ENCODE measurements at regions not wholly inside any gene's neighbourhood (a gene's known extent, or its start where the extent isn't known, plus 50 kb on each side); places are given as distances from the start of the nearest gene placed in this dataset.

DNA sequence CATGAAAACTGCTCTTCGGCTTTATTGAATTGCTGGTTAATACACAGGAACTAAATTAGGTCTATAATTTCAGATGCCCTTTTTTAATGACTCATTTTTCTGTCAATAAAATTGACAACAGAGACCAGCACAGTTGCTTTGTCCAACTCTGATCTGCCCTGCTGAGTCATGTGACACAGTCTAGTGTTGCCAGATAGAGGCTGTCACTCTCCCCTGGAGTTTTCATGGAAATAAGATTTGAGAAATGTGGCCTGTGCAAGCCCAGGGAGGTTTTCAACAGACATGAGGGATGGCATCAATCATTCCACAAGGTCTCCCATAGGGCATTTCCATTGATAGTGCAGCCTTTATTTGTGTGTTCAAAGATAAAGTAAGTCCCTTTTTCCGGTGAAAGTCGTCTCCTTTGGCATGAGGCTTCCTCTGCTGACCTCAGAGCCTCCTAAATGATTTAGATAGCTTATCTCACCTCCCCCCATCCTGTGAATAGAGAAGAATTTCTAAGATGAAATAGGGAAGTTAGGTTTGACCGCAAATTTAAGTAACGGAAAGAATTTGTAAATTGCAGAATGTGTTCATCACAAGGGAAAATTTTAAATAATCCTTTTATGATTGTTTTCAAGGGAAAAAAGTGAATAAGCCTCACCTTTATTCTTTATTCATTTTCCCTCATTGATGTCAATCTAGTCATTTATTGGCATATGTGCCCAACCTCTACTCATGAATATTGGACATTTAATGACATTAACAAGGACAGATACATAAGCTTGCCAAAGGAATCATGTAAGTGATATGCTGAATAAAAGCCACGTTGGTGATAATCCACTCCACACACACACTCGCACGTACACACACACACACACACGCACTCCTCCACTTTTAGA is 277.7 kb downstream of the ADGB start:
- Histone ChIP-seq H3K36me3 (no peaks in the 10 kb centered on the region), H3K4me3 (no peak overlapping the region), H3K4me1 (peaks cover 0 to 13% (median 4%) of the 10 kb centered on the region in 4 donors), H3K27me3 (no peaks in the 10 kb centered on the region), H3K9me3 (no peaks in the 10 kb centered on the region), H3K27ac (no peak overlapping the region)
- no peak for DNase-seq (ENCODE audit: low spot score in 2 of 2)
- WGBS, 2 donors = 74 to 83% methylated on average over 9 of the region's 9 CpGs
- no peak for TF ChIP-seq POLR2A (IDR thresholded peaks at IDR 0.05)
- TF ChIP-seq, protein P1, sequence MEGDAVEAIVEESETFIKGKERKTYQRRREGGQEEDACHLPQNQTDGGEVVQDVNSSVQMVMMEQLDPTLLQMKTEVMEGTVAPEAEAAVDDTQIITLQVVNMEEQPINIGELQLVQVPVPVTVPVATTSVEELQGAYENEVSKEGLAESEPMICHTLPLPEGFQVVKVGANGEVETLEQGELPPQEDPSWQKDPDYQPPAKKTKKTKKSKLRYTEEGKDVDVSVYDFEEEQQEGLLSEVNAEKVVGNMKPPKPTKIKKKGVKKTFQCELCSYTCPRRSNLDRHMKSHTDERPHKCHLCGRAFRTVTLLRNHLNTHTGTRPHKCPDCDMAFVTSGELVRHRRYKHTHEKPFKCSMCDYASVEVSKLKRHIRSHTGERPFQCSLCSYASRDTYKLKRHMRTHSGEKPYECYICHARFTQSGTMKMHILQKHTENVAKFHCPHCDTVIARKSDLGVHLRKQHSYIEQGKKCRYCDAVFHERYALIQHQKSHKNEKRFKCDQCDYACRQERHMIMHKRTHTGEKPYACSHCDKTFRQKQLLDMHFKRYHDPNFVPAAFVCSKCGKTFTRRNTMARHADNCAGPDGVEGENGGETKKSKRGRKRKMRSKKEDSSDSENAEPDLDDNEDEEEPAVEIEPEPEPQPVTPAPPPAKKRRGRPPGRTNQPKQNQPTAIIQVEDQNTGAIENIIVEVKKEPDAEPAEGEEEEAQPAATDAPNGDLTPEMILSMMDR (IDR thresholded peaks at IDR 0.05) = no peak
- no peak for TF ChIP-seq EP300 (IDR thresholded peaks at IDR 0.05)

DNA sequence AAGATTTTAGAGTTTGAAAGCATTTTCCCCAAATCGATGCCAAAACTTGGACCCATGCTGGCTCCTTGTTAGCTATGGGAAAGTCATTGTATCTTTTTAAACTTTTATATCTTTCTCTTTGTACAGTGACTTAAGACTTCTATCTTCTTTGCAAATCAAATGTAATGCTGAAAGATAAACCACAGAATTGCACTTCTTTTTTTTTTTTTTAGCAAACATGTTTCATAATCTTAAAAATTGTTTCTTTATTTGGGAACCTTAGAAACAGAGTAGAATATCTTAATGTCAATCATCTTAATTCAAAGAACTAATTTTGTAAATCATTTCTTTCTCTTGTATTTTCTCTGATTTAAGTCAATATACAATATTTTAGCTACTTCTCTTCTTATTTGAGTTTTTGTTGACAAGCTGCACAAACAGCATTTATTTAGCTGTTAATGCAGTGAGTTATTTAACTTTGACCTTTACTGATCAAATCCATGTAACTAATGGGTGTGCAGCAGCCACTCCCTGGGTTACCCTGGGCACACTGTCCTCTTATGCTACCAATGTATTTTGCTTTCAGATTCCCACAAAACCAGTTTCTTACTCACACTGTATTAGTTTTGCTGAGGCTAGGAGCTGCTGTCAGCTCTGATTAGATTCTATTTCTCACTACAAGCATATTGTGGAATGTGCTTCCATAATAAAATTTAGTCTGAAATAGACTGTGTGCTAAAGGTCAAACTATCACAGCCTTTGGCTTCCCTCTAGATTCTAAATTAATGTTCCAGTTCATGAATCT is 279.6 kb downstream of the ADGB start:
- Histone ChIP-seq H3K27me3 (no peaks in the 10 kb centered on the region), H3K4me3 (no peak overlapping the region), H3K4me1 (peaks cover 0 to 13% (median 4%) of the 10 kb centered on the region in 4 donors), H3K9me3 (no peaks in the 10 kb centered on the region), H3K27ac (no peak overlapping the region), H3K36me3 (no peaks in the 10 kb centered on the region)
- TF ChIP-seq POLR2A (IDR thresholded peaks at IDR 0.05) (no peak), EP300 (IDR thresholded peaks at IDR 0.05) (no peak)
- TF ChIP-seq, protein P1 (IDR thresholded peaks at IDR 0.05) = no peak
- WGBS, 2 donors = 82 to 83% methylated on average over 1 of the region's 1 CpG
- no peak for DNase-seq (ENCODE audit: low spot score in 2 of 2)

DNA sequence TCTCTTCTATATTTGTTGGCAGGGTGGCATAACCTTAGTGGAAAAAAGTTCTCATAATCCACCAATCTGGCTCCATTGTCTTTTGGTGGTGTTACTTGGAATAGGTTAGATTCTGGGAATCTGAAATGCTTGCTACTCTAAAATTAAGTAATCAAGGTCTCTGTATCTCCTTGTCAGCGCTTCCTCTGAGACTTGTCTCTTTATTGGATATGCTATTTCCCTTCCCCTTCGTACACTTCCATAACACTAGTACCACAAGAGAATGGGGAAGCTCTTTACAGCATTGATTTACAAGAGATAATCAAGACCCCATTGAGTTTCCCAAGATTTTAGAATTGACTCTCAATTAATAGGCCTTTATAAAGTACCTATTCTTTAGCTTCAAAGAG is 280.2 kb downstream of the ADGB start:
- DNase-seq (ENCODE audit: low spot score in 2 of 2) = no peak
- WGBS, 2 donors = 81 to 82% methylated on average over 2 of the region's 2 CpGs
- no peaks in the 10 kb centered on the region for H3K36me3 ChIP-seq
- no peaks in the 10 kb centered on the region for H3K9me3 ChIP-seq
- no peaks in the 10 kb centered on the region for H3K27me3 ChIP-seq
- peaks cover 0 to 13% (median 4%) of the 10 kb centered on the region in 4 donors for H3K4me1 ChIP-seq
- TF ChIP-seq POLR2A (IDR thresholded peaks at IDR 0.05) = no peak
- TF ChIP-seq, protein P1 (IDR thresholded peaks at IDR 0.05) = no peak
- no peak for TF ChIP-seq EP300 (IDR thresholded peaks at IDR 0.05)
- H3K4me3 ChIP-seq = no peak overlapping the region
- H3K27ac ChIP-seq = no peak overlapping the region

DNA sequence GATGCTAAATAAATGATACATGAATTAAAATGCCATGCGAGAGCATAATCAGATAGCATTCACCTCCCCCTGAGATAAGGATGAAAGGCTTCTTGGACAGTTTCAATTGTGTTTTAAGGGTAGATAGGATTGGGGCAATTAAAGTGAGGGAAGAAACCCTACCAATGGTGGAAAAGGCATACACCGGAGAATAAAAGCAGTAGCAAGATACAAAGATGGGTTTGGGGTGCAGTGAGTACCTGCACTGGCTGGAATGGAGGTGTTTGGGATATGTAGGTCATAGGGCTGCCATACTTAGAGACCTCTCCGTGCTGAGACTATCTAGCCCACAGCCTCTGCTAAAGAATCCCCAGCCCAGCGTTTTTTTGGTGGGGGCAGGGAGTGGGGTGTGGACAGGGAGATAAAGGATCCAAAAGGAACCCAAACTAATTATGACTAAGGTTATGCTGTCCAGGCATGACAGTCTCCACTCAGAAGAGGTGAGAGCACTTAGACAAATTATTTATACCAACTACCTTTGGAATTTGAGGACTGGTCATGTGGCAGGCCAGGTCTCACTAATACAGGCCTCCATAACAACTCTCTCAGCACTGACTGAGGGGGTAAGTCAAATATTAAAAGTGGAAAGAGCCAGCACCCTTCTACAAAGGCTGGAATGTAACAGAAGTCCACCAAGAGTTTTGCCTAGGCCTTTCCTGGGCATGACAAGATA is 280.8 kb downstream of the ADGB start:
- H3K27me3 ChIP-seq = no peaks in the 10 kb centered on the region
- DNase-seq (ENCODE audit: low spot score in 2 of 2) = no peak
- WGBS, 2 donors = 83 to 96% methylated on average over 4 of the region's 4 CpGs
- H3K4me3 ChIP-seq = no peak overlapping the region
- H3K9me3 ChIP-seq = no peaks in the 10 kb centered on the region
- peaks cover 0 to 13% (median 4%) of the 10 kb centered on the region in 4 donors for H3K4me1 ChIP-seq
- TF ChIP-seq POLR2A (IDR thresholded peaks at IDR 0.05) (no peak), EP300 (IDR thresholded peaks at IDR 0.05) (no peak)
- TF ChIP-seq, protein P1 (IDR thresholded peaks at IDR 0.05) = no peak
- no peaks in the 10 kb centered on the region for H3K36me3 ChIP-seq
- H3K27ac ChIP-seq = no peak overlapping the region
